Kasumi-1 (cell line): ENCODE measurements at regions not wholly inside any gene's neighbourhood (a gene's known extent, or its start where the extent isn't known, plus 50 kb on each side); places are given as distances from the start of the nearest gene placed in this dataset.
"Not testable (repeated sequence)": the region's sequence is repeated elsewhere in the genome, so short reads cannot be mapped to it uniquely, and the experiment has no call there.

ENCODE experiments used
- DNase-seq, 2 experiments: peaks; one replicate each; lab custom pipeline; 2025; lab: John Stamatoyannopoulos, UW

GRCh38 chr3:187852842-187853730 lies 107.8 kb upstream of the BCL6 start:
- DNase-seq, result no peak

- DNase-seq, result no peak
These were observed 109.9 kb upstream of the BCL6 start for GRCh38 chr3:187855131-187855530.

- no peak for DNase-seq
These were observed 111.3 kb upstream of the BCL6 start for GRCh38 chr3:187856555-187856954.

GRCh38 chr3:187858041-187858440 lies 112.8 kb upstream of the BCL6 start:
- no peak for DNase-seq

GRCh38 chr3:187858711-187859110 lies 113.4 kb upstream of the BCL6 start:
- no peak for DNase-seq

- not testable (repeated sequence) for DNase-seq
These were observed 117.5 kb upstream of the BCL6 start for GRCh38 chr3:187862701-187863277.

- no peak for DNase-seq
These were observed 125.3 kb upstream of the BCL6 start for GRCh38 chr3:187870360-187871203.

GRCh38 chr3:187871204-187871591 lies 125.9 kb upstream of the BCL6 start:
- DNase-seq, result no peak

- no peak for DNase-seq
These were observed 126.6 kb upstream of the BCL6 start for GRCh38 chr3:187871848-187872247.

- DNase-seq, result no peak
These were observed 128.6 kb upstream of the BCL6 start for GRCh38 chr3:187873843-187874242.

GRCh38 chr3:187875863-187876262 lies 130.6 kb upstream of the BCL6 start:
- no peak for DNase-seq

- no peak for DNase-seq
These were observed 133.7 kb upstream of the BCL6 start for GRCh38 chr3:187878772-187879518.

- DNase-seq, result no peak
These were observed 135.2 kb upstream of the BCL6 start for GRCh38 chr3:187880441-187880840.

GRCh38 chr3:187880851-187881250 lies 135.6 kb upstream of the BCL6 start:
- DNase-seq, result no peak

- no peak for DNase-seq
These were observed 143.4 kb upstream of the BCL6 start for GRCh38 chr3:187888701-187889100.

- DNase-seq, result no peak
These were observed 143.8 kb upstream of the BCL6 start for GRCh38 chr3:187889106-187889505.

- DNase-seq, result no peak
These were observed 144.5 kb upstream of the BCL6 start for GRCh38 chr3:187889601-187890404.

- DNase-seq, result not testable (repeated sequence)
These were observed 145.1 kb upstream of the BCL6 start for GRCh38 chr3:187890405-187890752.

GRCh38 chr3:187896646-187897045 lies 151.4 kb upstream of the BCL6 start:
- DNase-seq, result no peak

GRCh38 chr3:187899246-187899645 lies 154.0 kb upstream of the BCL6 start:
- DNase-seq, result no peak
